Esophagus muscularis mucosa (tissue), 4 donors: ENCODE measurements at regions not wholly inside any gene's neighbourhood (a gene's known extent, or its start where the extent isn't known, plus 50 kb on each side); places are given as distances from the start of the nearest gene placed in this dataset.

Experiments used
- DNase-seq: peaks from one replicate; pipeline ENCODE4 v3.0.0-alpha.2; 2017; ENCODE audit errors: extremely low spot score
- H3K27ac ChIP-seq, 4 donors: fragments of 200-600 bp; sonication (generic); replicated peaks in 1 of 4; 1 replicate in 3 of 4; 2 replicates in 1 of 4; pipeline ENCODE4 v1.5.1; 2016 to 2019; ENCODE audit warnings: mild to moderate bottlenecking in 1 of 4
- H3K27me3 ChIP-seq, 4 donors: fragments of 200-600 bp; sonication (generic); one replicate each; pipeline versions ENCODE4 v1.5.1 to v1.6.0; 2016 to 2019
- H3K36me3 ChIP-seq, 4 donors: fragments of 200-600 bp; sonication (generic); one replicate each; pipeline ENCODE4 v1.5.1; 2016 to 2019
- H3K4me1 ChIP-seq, 4 donors: fragments of 200-600 bp; sonication (generic); one replicate each; pipeline ENCODE4 v1.5.1; 2016 to 2019
- H3K4me3 ChIP-seq, 4 donors: fragments of 200-600 bp; sonication (generic); 1 replicate in 2 of 4; 2 replicates in 2 of 4; pipeline ENCODE4 v1.5.1; 2016 to 2019; ENCODE audit warnings: mild to moderate bottlenecking in 4 of 4, moderate library complexity in 1 of 4
- H3K9me3 ChIP-seq, 4 donors: fragments of 200-600 bp; sonication (generic); 1 replicate in 3 of 4; 2 replicates in 1 of 4; pipeline ENCODE4 v1.5.1; 2016 to 2019
- EP300 ChIP-seq: sonication (generic); formaldehyde crosslinking; IDR thresholded peaks from one replicate; pipeline ENCODE4 v1.6.1; 2017; ENCODE audit warnings: antibody characterized with exemption
- POLR2A ChIP-seq: fragments of 450-650 bp; IDR thresholded peaks from one replicate; pipeline ENCODE4 v1.6.1; 2017; ENCODE audit warnings: antibody characterized with exemption, moderate library complexity, mild to moderate bottlenecking, low read depth
- POLR2AphosphoS5 ChIP-seq, 2 donors: sonication (generic); formaldehyde crosslinking; IDR thresholded peaks; one replicate each; pipeline ENCODE4 v1.6.1; 2017; ENCODE audit warnings: antibody characterized with exemption in 2 of 2
- WGBS: methylation state at CpG from one replicate; pipeline ENCODE4 v1.1.5; 2018; 5-methylcytosine and 5-hydroxymethylcytosine counted together
- intact Hi-C: fragments of 100-400 bp; cut with DNase I; formaldehyde crosslinking; loops from one replicate; pipeline ENCODE4 v1.15.1; 2023
- TF ChIP-seq, protein P1 (sequence below), 3 experiments: fragments of 200-600 bp in 2 of 3; fragments of 450-650 bp in 1 of 3; sonication (generic) in 2 of 3; IDR thresholded peaks; one replicate each; pipeline ENCODE4 v1.5.1; 2017 to 2019; ENCODE audit warnings: antibody characterized with exemption in 3 of 3, mild to moderate bottlenecking in 2 of 3, moderate library complexity in 1 of 3

DNA sequence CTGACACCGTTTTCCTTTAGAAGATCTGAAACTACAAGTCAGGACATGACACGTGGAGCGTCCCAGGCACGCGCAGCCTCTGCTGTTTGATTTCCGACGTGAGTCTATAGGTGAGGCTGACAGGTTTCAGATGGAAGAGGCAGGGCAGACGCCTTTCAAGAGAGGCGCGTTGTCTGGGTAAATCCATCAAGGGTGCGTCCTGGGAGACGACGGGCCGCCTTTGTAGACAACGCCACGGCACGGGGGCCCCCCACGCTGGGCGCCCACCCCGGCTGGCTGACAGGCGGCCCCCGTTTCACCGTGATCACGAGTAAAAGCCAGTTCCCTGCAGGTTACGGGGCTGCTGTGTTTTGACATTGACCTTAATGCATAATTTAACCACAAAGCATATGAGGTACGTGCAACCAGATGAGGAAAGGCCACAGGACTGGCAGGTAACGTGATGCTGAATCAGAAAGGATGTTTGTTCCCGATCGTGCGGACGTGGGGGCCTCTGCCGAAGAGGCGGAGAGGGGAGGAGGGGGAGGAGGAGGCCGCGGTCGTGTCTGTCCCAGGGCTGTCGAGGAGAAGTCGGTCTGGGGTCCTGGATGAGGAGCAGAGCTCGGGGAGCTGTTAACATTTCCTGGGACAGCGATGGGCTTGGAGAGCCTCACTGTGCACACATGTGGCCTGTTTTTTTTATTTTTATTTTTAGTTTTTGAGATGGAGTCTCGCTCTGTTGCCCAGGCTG lies 51.1 kb upstream of the PPP2R3B start:
- intact Hi-C loops, result no loop called here
- no peak overlapping the region for H3K4me3 ChIP-seq
- no peaks in the 10 kb centered on the region for H3K9me3 ChIP-seq
- peaks cover 0 to 58% (median 14%) of the 10 kb centered on the region in 4 donors for H3K27me3 ChIP-seq
- H3K27ac ChIP-seq, result no peak overlapping the region
- TF ChIP-seq, protein P1, sequence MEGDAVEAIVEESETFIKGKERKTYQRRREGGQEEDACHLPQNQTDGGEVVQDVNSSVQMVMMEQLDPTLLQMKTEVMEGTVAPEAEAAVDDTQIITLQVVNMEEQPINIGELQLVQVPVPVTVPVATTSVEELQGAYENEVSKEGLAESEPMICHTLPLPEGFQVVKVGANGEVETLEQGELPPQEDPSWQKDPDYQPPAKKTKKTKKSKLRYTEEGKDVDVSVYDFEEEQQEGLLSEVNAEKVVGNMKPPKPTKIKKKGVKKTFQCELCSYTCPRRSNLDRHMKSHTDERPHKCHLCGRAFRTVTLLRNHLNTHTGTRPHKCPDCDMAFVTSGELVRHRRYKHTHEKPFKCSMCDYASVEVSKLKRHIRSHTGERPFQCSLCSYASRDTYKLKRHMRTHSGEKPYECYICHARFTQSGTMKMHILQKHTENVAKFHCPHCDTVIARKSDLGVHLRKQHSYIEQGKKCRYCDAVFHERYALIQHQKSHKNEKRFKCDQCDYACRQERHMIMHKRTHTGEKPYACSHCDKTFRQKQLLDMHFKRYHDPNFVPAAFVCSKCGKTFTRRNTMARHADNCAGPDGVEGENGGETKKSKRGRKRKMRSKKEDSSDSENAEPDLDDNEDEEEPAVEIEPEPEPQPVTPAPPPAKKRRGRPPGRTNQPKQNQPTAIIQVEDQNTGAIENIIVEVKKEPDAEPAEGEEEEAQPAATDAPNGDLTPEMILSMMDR (IDR thresholded peaks at IDR 0.05), result no peak
- TF ChIP-seq EP300 (no peak), POLR2AphosphoS5 (IDR thresholded peaks at IDR 0.05) (no peak), POLR2A (no peak)
- no peak for DNase-seq
- H3K4me1 ChIP-seq, result peaks cover 0 to 10% (median 8%) of the 10 kb centered on the region in 4 donors
- WGBS, result 33% methylated on average over 34 of the region's 41 CpGs
- no peaks in the 10 kb centered on the region for H3K36me3 ChIP-seq

DNA sequence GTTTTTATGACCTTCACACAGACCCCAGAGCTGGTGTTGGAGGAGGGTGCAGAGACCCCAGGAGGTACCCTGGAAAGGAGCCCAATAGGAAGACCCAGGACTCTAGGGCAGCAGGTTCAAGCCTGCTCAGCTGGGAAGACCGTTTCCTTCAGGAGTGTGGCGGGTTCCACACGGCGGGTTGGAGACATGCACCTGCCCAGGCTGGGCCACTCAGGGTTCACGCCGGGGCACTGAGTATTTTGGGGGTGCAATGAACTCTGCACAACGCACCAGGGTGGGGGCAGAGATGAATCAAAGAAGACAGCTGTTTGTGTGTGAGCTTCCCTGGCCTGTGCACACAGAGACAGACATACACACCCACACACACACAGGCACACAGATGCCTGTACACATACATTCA lies 52.5 kb upstream of the PPP2R3B start:
- intact Hi-C loops, result no loop called here
- H3K9me3 ChIP-seq, result no peaks in the 10 kb centered on the region
- TF ChIP-seq, protein P1 (IDR thresholded peaks at IDR 0.05), result no peak
- TF ChIP-seq POLR2AphosphoS5 (IDR thresholded peaks at IDR 0.05) (no peak), POLR2A (no peak), EP300 (no peak)
- H3K36me3 ChIP-seq, result no peaks in the 10 kb centered on the region
- no peak overlapping the region for H3K4me3 ChIP-seq
- peaks cover 0 to 58% (median 14%) of the 10 kb centered on the region in 4 donors for H3K27me3 ChIP-seq
- peaks cover 0 to 10% (median 8%) of the 10 kb centered on the region in 4 donors for H3K4me1 ChIP-seq
- no CpG with 5 or more reads among the region's 7 CpGs for WGBS
- no peak for DNase-seq
- no peak overlapping the region for H3K27ac ChIP-seq

DNA sequence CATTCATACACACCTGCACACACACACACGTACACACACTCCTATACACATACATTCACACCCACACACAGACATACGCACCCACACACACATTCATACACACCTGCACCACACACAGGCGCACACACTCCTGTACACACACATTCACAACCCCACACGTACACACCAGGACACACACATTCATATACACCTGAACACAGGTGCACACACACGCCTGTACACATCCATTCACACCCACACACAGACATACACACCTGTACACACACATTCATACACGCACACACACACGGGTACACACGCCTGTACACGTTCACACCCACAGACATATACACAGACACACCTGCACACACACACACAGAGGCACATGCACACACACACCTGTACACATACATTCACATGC lies 53.0 kb upstream of the PPP2R3B start:
- H3K27me3 ChIP-seq, result peaks cover 0 to 62% (median 14%) of the 10 kb centered on the region in 4 donors
- no peak overlapping the region for H3K4me3 ChIP-seq
- no peak overlapping the region for H3K27ac ChIP-seq
- intact Hi-C loops, result no loop called here
- H3K9me3 ChIP-seq, result no peaks in the 10 kb centered on the region
- no peak for DNase-seq
- peaks cover 0 to 10% (median 8%) of the 10 kb centered on the region in 4 donors for H3K4me1 ChIP-seq
- TF ChIP-seq, protein P1 (IDR thresholded peaks at IDR 0.05), result no peak
- no peak for TF ChIP-seq EP300
- no peak for TF ChIP-seq POLR2AphosphoS5 (IDR thresholded peaks at IDR 0.05)
- TF ChIP-seq POLR2A, result no peak
- whole genome bisulfite sequencing, result 90% methylated on average over 9 of the region's 9 CpGs
- no peaks in the 10 kb centered on the region for H3K36me3 ChIP-seq

DNA sequence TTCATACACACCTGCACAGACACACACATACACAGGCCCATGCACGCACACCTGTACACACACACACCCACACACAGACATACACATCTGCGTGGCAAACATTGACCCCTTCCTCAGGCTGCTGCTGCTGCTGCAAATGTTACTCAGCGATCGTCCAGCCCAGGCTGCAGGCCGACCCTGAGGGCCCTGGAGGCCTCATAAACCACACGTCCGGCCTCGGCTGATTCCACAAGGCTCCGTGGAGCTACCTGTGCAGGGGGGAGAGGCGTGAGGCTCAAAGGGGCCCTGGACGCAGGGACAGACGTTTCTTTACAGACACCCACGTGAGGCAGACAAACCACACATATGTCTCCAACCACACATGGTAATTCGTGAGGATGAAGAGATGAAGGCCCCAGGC lies 53.9 kb upstream of the PPP2R3B start:
- peaks cover 0 to 10% (median 8%) of the 10 kb centered on the region in 4 donors for H3K4me1 ChIP-seq
- 90% methylated on average over 14 of the region's 14 CpGs for WGBS
- DNase-seq, result no peak
- peaks cover 0 to 60% (median 14%) of the 10 kb centered on the region in 4 donors for H3K27me3 ChIP-seq
- no peaks in the 10 kb centered on the region for H3K36me3 ChIP-seq
- H3K27ac ChIP-seq, result no peak overlapping the region
- no peak overlapping the region for H3K4me3 ChIP-seq
- no peaks in the 10 kb centered on the region for H3K9me3 ChIP-seq
- intact Hi-C loops, result no loop called here
- TF ChIP-seq, protein P1 (IDR thresholded peaks at IDR 0.05), result no peak
- TF ChIP-seq POLR2AphosphoS5 (IDR thresholded peaks at IDR 0.05), result no peak
- no peak for TF ChIP-seq EP300
- TF ChIP-seq POLR2A, result no peak
